GM21723 (cell line): ENCODE measurements at regions not wholly inside any gene's neighbourhood (a gene's known extent, or its start where the extent isn't known, plus 50 kb on each side); places are given as distances from the start of the nearest gene placed in this dataset.
A peak's percentile ranks its signal among the peaks of the same experiment; 100 is the strongest.

Experiments used
- ATAC-seq: cut with Tn5 transposase; IDR thresholded peaks from one replicate; pipeline ENCODE4 v1.9.1; 2021; ENCODE audit warnings: mild to moderate bottlenecking, moderate library complexity; ENCODE audit not compliant: unreplicated experiment

- ATAC-seq, result no peak
Observed at GRCh38 chr14:35456261-35456660, 51.7 kb upstream of the NFKBIA start.

DNA sequence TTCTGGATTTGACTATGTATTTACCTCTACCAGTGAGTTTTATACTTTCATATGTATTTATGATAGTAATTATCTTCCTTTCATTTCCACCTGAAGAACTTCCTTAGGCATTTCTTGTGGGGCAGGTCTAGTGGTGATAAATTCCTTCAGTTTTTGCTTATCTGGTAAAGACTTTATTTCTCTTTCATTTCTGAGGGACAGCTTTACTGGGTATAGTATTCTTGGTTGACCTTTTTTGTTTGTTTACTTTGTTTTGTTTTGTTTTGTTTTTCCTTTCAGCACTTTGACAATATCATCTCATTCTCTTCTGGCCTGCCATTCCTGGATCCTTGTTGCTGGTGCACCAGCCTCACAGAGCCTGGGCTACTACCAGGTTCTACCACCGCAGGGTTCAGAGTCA lies 53.9 kb upstream of the NFKBIA start:
- no peak for ATAC-seq

GRCh38 chr14:35459776-35460175 lies 55.2 kb upstream of the NFKBIA start:
- ATAC-seq, result no peak

DNA sequence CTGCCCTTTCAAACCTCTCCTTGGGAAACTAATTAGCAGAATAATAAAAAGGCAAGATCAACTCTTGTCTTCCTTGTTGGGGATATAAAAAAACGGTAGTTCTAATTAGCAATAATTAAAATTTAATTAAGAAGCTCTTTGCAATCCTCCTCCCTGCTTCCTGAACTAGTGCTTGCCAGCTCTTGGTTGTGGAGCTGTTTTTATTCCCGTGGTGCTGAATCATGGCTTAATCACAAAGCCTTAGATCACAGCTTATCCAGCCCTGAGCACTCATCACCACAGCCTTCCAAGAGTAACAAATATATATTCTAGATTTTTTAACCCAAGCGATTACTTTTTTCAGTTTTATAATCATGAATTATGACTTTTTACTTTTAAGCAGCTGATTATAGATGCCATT lies 63.2 kb upstream of the INSM2 start:
- ATAC-seq, result no peak

GRCh38 chr14:35471803-35472202 lies 62.2 kb upstream of the INSM2 start:
- ATAC-seq, result no peak

GRCh38 chr14:35474323-35474722 lies 59.6 kb upstream of the INSM2 start:
- ATAC-seq, result no peak

DNA sequence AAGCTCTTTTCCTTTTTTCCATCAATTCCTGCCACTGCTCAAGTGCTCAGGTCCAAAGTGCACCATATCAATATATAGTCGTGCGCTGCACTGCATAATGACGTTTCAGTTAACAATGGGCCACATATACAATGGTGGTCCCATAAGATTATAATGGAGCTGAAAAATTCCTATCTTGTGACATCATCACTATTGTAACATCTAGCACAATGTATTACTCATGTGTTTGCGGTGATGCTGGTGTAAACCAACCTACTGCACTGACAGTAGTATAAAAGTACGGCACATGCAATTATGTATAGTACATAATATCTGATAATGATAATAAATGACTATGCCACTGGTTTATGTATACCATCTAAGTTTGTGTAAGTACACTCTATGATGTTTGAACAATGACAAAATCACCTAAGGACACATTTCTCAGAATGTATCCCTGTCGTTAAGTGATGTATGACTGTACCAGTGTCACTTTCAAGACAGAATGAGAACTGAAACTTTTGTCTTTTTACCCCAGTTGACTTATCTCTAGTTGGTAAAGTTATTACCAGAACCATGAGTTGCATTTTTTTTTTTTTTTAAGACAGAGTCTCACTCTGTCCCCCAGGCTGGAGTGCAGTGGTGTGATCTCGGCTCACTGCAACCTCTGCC lies 53.7 kb upstream of the INSM2 start:
- peak; percentile 93 for ATAC-seq

GRCh38 chr14:35482994-35483515 lies 50.9 kb upstream of the INSM2 start:
- no peak for ATAC-seq
